ENCODE measurements at regions not wholly inside any gene's neighbourhood (a gene's known extent, or its start where the extent isn't known, plus 50 kb on each side); places are given as distances from the start of the nearest gene placed in this dataset.

GRCh38 chr6:80523010-80523409, 416.5 kb downstream of the BCKDHB start:
- no peak for TF ChIP-seq CTCF (IDR thresholded peaks at IDR 0.05)
- TF ChIP-seq POLR2A (IDR thresholded peaks at IDR 0.05), result no peak
